HL-60/S4 treated with retinoic acid at 250 ng/mL for 4 days and 3 days (cell line): ENCODE measurements at regions not wholly inside any gene's neighbourhood (a gene's known extent, or its start where the extent isn't known, plus 50 kb on each side); places are given as distances from the start of the nearest gene placed in this dataset.

ENCODE experiments used
- in situ Hi-C: fragments of 300-500 bp; cut with MboI; formaldehyde crosslinking; loops from 2 replicates; pipeline ENCODE4 v1.7.0; 2022; ENCODE audit warnings: low sequenced_read_pairs

GRCh38 chr2:120986898-120987650, 251.4 kb downstream of the GLI2 start:
- in situ Hi-C loops = no loop called here

GRCh38 chr2:120988051-120988699, 252.5 kb downstream of the GLI2 start:
- in situ Hi-C loops = no loop called here

- in situ Hi-C loops = no loop called here
Observed at GRCh38 chr2:120988700-120989511, 253.2 kb downstream of the GLI2 start.

GRCh38 chr2:120989512-120990441, 254.1 kb downstream of the GLI2 start:
- in situ Hi-C loops = no loop called here

GRCh38 chr2:120990451-120990871, 254.8 kb downstream of the GLI2 start:
- in situ Hi-C loops = no loop called here

GRCh38 chr2:120991441-120991840, 255.8 kb downstream of the GLI2 start:
- in situ Hi-C loops = no loop called here

- in situ Hi-C loops = no loop called here
Observed at GRCh38 chr2:120992791-120993555, 257.3 kb downstream of the GLI2 start.

- in situ Hi-C loops = no loop called here
Observed at GRCh38 chr2:120993661-120994060, 258.0 kb downstream of the GLI2 start.

GRCh38 chr2:120994301-120994995, 258.8 kb downstream of the GLI2 start:
- in situ Hi-C loops = no loop called here

- in situ Hi-C loops = no loop called here
Observed at GRCh38 chr2:120995152-120995551, 259.5 kb downstream of the GLI2 start.

GRCh38 chr2:120995656-120996190, 260.1 kb downstream of the GLI2 start:
- in situ Hi-C loops = no loop called here

GRCh38 chr2:120999377-121000097, 263.9 kb downstream of the GLI2 start:
- in situ Hi-C loops = no loop called here

GRCh38 chr2:121000804-121001203, 265.1 kb downstream of the GLI2 start:
- in situ Hi-C loops = no loop called here

- in situ Hi-C loops = no loop called here
Observed at GRCh38 chr2:121001641-121002040, 266.0 kb downstream of the GLI2 start.

GRCh38 chr2:121002597-121002996, 266.9 kb downstream of the GLI2 start:
- in situ Hi-C loops = no loop called here

- in situ Hi-C loops = no loop called here
Observed at GRCh38 chr2:121003391-121003790, 267.7 kb downstream of the GLI2 start.

- in situ Hi-C loops = no loop called here
Observed at GRCh38 chr2:121004359-121004758, 268.7 kb downstream of the GLI2 start.

- in situ Hi-C loops = no loop called here
Observed at GRCh38 chr2:121004950-121005349, 269.3 kb downstream of the GLI2 start.
